Endothelial cell of hepatic sinusoid (primary cell): ENCODE measurements at regions not wholly inside any gene's neighbourhood (a gene's known extent, or its start where the extent isn't known, plus 50 kb on each side); places are given as distances from the start of the nearest gene placed in this dataset.

Experiments
- in situ Hi-C: cut with HindIII; loops from 2 replicates; pipeline ENCODE4 v1.10.0; 2017; ENCODE audit warnings: low sequenced_read_pairs

DNA sequence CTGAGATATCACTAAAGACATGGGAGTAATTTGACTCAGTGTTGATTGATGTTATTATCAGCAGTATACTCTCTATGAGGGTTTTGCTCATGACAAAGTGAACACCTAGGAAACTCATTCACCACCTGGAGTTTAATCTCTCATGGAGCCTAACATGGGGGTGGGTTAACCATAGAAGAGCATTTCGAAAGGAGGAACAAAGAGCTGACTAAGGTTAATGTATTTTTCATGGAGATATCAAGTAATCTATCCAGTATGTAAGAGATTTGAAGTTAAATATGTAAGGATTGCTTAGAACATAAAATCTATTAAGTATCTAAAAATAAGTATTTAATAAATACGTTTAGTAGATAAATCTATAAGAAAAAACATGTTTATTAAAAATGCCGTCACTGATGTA, 917.8 kb downstream of the EPHA4 start:
- in situ Hi-C loops = no loop called here

- in situ Hi-C loops = no loop called here
Measured at GRCh38 chr2:220660277-220661145, 911.6 kb downstream of the EPHA4 start.

DNA sequence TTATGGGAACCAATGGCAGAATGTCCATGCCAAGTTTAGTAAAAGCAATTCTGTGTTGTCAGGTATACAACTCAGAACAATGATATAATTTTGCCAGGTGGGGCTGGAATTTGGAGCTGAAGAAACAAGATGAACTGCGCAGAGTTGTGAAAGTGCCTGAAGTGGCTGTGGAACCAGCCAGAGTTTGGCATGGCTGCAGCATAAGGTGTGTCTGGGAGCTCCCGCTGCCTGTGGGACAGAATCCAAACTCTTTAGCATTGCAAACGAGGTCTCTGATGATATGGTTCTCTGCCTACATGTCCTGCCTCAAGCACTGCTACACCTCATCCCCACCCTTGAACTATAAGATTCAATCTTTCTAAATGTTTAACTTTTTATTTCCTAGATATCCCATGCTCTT, 909.7 kb downstream of the EPHA4 start:
- in situ Hi-C loops = no loop called here

DNA sequence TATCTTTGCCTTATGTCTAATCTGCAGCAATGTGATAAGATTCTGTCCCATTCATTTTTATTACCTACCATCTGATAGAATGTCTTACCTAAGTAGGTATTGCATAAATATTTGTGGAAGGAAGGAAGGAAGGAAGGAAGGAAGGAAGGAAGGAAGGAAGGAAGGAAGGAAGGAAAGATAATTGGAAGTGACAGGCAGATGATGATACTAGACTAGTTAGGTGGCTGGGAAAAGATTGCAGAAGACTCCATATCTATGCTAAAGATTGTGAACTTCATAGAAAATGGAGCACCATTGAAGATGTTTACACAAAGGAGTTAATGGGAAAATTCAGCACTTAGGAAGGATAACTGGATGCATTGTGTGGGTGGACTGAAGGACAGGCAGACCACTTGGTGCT, 909.0 kb downstream of the EPHA4 start:
- in situ Hi-C loops = no loop called here

GRCh38 chr2:220664272-220665107, 907.6 kb downstream of the EPHA4 start:
- in situ Hi-C loops = no loop called here

DNA sequence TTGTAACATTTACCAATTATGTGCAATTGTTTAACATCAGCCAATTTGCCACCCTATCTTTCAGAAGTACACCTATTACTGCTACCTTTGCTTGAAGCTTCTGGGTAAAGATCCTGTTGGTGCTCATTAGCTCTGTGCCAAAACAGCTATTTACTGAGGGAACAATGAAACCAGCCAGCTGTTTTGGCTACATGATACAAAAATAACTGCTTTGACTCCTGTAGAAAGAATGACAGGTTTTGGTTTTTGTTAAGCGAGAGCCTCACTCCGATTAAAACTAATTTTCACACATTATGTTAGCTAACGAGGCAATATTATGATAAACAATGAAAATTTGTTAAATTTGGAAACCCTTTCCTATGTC, 907.0 kb downstream of the EPHA4 start:
- in situ Hi-C loops = no loop called here

GRCh38 chr2:220669324-220669723, 902.8 kb downstream of the EPHA4 start:
- in situ Hi-C loops = no loop called here

DNA sequence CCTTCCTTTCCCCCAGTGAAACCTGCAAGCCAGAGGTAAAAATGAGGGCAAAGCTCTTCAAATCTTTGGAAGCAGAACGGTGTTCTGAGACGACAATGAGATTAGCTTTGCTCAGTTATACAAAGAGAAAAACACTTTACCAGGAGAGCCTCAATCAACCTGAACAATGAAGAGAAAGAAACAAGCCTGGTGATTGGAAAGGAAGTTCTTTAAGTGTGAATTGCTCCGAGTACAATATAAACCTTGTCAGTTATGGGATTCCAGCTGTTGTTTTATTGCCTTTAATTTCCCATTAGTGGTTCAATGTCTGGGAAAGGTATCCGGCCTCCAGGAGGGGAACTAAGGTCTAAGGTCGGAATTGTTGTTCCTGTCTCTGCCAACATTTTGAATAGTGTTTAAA, 901.6 kb downstream of the EPHA4 start:
- in situ Hi-C loops = no loop called here

DNA sequence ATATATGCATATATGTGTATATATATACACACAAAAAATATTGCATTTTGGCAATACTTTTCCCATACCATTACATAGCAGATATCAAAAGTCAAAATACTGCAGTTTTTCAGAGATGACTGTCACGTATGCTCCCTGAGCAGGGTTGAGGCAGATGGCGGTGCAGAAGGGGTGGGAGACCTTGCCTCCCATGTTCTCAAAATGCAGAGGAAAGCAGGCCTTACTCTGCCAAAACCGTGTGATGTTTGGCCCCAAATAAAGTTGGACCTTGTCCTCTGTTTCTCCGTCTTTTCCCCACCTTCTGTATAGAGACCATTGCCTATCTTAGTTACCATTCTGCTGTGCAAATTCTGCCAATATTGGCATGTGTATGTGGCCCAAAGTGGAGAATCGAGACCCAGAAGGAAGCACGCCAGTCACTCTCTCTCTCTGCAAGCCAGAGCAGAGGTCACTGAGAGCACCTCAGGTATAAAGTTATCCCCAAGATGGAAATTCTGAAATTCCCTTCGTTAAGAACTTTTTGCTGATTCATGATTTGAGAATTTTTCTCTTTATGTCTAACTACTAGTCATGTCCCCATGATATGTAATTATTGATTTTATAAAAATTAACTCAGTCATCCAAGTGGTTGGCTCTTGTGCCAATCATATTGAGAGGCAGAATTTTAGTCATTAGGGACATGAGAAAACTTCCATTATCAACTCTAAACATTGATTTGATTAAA, 898.8 kb downstream of the EPHA4 start:
- in situ Hi-C loops = no loop called here

GRCh38 chr2:220674033-220674432, 898.1 kb downstream of the EPHA4 start:
- in situ Hi-C loops = no loop called here

- in situ Hi-C loops = no loop called here
Measured at GRCh38 chr2:220676695-220677094, 895.4 kb downstream of the EPHA4 start.

GRCh38 chr2:220678943-220679342, 893.2 kb downstream of the EPHA4 start:
- in situ Hi-C loops = no loop called here

DNA sequence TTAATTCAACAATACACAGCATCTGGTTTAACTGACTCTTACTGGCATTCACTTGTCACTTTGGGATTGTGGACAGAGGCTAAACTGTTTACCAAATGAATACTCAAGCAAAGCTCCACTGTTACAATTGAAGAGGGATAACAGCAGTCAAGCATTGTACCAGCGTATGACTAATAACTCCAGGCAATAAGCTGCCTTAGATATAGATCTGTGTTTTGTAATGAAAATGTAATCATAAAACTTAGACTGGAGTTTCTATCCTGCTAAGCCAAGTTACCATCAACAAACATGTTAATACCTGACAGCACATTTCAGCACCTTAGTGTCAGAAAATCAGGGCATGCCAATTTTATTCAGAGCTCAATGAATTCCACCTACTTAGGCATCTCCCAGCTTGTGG, 889.5 kb downstream of the EPHA4 start:
- in situ Hi-C loops = no loop called here

- in situ Hi-C loops = no loop called here
Measured at GRCh38 chr2:220684099-220684498, 888.0 kb downstream of the EPHA4 start.

DNA sequence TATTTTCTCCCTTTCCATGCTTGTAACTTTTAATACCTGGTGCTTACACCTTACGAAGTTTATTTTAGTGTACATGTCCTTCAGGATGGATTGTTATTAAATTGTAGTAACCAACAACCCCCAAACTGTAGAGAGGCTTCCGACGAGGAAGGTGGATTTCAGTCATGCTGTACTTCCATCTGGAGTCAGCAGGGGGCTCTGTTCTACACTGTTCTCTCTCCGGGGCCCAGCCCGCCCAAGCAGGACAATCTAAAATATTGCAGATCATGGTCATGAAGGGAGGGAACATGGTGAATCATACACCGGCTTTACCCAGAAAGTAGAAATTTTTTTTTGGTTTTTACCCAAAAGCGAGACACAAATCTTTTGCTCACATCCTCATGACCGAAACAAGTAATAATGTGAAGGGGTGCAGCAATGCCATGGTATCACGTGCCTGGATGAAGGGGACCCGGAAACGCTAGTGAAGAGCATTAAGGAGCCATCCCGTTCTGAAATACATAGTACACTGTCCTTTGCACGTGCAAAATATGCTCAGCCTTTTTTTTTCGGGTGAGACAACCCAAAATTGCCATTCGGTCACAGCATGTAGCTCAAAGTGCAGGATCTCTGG, 884.8 kb downstream of the EPHA4 start:
- in situ Hi-C loops = no loop called here

GRCh38 chr2:220695397-220696279, 876.5 kb downstream of the EPHA4 start:
- in situ Hi-C loops = no loop called here

DNA sequence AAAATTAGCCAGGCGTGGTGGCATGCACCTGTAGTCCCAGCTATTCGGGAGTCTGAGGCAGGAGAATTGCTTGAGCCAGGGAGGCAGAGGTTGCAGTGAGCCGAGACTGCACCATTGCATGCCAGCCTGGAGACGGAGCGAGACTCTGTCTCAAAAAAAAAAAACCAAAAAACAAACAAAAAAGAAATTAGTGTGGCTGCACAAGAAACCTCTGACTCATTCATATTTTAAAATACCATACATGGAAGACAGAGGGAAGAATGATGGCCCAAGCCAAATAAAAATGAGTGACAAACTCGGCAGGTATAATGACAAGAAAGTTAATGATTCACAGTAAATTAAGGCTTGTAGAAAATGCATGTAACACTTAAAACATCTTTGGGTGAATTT, 875.8 kb downstream of the EPHA4 start:
- in situ Hi-C loops = no loop called here

- in situ Hi-C loops = no loop called here
Measured at GRCh38 chr2:220697011-220697410, 875.1 kb downstream of the EPHA4 start.

DNA sequence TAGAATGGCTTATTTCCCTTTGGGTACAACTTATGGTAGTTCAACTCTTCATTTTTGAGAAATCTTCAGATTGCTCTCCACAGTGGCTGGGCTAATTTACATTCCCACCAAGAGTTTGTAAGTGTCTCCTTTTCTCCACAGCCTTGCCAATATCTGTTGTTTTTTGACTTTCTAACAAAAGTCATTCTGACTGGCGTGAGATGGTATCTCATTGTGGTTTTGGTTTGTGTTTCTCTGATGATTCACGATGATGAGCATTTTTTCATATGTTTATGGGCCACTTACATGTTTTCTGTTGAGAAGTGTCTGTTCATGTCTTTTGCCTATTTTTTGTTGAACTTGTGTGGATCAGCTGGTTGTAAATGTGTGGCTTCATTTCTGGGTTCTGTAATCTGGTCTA, 871.0 kb downstream of the EPHA4 start:
- in situ Hi-C loops = no loop called here

DNA sequence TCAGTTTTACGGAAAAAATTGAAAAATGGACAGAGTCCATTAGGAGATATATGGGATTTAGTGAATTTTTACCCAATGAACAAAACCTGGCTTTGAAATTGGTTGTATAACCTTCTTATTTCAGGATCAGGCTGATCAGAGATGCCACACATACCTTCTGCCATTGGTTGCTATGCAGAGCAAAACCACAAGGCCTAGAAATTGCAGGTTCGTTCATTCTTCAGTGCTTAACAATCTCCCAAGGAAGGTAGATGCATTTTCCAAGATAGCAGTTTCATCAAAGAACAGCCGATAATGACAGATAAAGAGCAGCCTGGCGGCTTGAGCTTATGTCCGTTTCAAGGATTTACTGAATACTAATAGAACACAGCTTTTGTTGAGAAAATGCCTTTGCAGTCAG, 868.8 kb downstream of the EPHA4 start:
- in situ Hi-C loops = no loop called here
